Parathyroid adenoma (tissue), 2 donors: ENCODE measurements at regions not wholly inside any gene's neighbourhood (a gene's known extent, or its start where the extent isn't known, plus 50 kb on each side); places are given as distances from the start of the nearest gene placed in this dataset.

Source experiments
- H2AFZ ChIP-seq: fragments of 300-600 bp; sonication (generic); one replicate; pipeline ENCODE4 v1.7.0; 2017; ENCODE audit warnings: antibody characterized with exemption, mild to moderate bottlenecking
- H3K27ac ChIP-seq: fragments of 300-600 bp; sonication (generic); one replicate; pipeline ENCODE4 v1.7.0; 2017
- H3K27me3 ChIP-seq: fragments of 300-600 bp; sonication (generic); one replicate; pipeline ENCODE4 v1.7.0; 2017; ENCODE audit warnings: low read length; ENCODE audit not compliant: control insufficient read depth, insufficient read depth
- H3K36me3 ChIP-seq: fragments of 300-600 bp; sonication (generic); one replicate; pipeline ENCODE4 v1.7.0; 2017; ENCODE audit warnings: low read length; ENCODE audit not compliant: control insufficient read depth, insufficient read depth
- H3K4me1 ChIP-seq: fragments of 300-600 bp; sonication (generic); one replicate; pipeline ENCODE4 v1.7.0; 2017; ENCODE audit warnings: control low read depth
- H3K4me2 ChIP-seq: fragments of 300-600 bp; sonication (generic); one replicate; pipeline ENCODE4 v1.7.0; 2017; ENCODE audit warnings: low read length
- H3K4me3 ChIP-seq: fragments of 300-600 bp; sonication (generic); one replicate; pipeline ENCODE4 v1.7.0; 2017; ENCODE audit warnings: low read depth, low read length
- H3K79me2 ChIP-seq: fragments of 300-600 bp; sonication (generic); one replicate; pipeline ENCODE4 v1.7.0; 2017; ENCODE audit warnings: control low read depth
- H3K9ac ChIP-seq: fragments of 300-600 bp; sonication (generic); one replicate; pipeline ENCODE4 v1.7.0; 2017; ENCODE audit warnings: mild to moderate bottlenecking
- H3K9me3 ChIP-seq: fragments of 300-600 bp; sonication (generic); one replicate; pipeline ENCODE4 v1.7.0; 2017; ENCODE audit warnings: low read length; ENCODE audit not compliant: control insufficient read depth
- TF ChIP-seq, protein P1 (sequence below): fragments of 300-600 bp; sonication (generic); IDR thresholded peaks from one replicate; pipeline ENCODE4 v1.7.0; 2017; ENCODE audit warnings: antibody characterized with exemption, mild to moderate bottlenecking
- donor health status: primary hyperparathyroidism.

DNA sequence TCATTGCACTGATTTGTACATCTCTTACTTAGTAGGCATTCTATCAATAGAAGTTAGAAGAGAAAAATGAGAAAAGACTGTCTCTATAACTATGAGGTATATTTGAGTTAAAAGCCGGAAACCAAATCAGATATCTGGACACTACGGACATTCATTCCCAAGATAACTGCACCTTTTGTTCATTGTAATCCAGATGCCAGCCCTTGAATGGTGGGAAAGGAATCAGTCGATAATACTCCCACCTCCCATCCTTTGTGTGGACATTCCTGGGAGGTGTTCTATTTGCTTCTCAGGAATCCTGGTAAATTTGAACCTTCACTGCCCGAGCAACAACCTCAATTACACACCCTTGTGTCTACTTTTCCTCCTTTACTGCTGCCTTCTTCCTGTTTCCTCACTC lies 225.2 kb downstream of the CHD9NB start:
- H3K4me2 ChIP-seq: no peak overlapping the region
- no peaks in the 10 kb centered on the region for H3K79me2 ChIP-seq
- no peaks in the 10 kb centered on the region for H3K4me1 ChIP-seq
- no peaks in the 10 kb centered on the region for H3K36me3 ChIP-seq
- no peak overlapping the region for H3K9ac ChIP-seq
- no peak overlapping the region for H3K4me3 ChIP-seq
- no peaks in the 10 kb centered on the region for H3K27me3 ChIP-seq
- TF ChIP-seq, protein P1, sequence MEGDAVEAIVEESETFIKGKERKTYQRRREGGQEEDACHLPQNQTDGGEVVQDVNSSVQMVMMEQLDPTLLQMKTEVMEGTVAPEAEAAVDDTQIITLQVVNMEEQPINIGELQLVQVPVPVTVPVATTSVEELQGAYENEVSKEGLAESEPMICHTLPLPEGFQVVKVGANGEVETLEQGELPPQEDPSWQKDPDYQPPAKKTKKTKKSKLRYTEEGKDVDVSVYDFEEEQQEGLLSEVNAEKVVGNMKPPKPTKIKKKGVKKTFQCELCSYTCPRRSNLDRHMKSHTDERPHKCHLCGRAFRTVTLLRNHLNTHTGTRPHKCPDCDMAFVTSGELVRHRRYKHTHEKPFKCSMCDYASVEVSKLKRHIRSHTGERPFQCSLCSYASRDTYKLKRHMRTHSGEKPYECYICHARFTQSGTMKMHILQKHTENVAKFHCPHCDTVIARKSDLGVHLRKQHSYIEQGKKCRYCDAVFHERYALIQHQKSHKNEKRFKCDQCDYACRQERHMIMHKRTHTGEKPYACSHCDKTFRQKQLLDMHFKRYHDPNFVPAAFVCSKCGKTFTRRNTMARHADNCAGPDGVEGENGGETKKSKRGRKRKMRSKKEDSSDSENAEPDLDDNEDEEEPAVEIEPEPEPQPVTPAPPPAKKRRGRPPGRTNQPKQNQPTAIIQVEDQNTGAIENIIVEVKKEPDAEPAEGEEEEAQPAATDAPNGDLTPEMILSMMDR: no peak
- H2AFZ ChIP-seq: no peak overlapping the region
- H3K27ac ChIP-seq: no peak overlapping the region
- H3K9me3 ChIP-seq: no peaks in the 10 kb centered on the region

DNA sequence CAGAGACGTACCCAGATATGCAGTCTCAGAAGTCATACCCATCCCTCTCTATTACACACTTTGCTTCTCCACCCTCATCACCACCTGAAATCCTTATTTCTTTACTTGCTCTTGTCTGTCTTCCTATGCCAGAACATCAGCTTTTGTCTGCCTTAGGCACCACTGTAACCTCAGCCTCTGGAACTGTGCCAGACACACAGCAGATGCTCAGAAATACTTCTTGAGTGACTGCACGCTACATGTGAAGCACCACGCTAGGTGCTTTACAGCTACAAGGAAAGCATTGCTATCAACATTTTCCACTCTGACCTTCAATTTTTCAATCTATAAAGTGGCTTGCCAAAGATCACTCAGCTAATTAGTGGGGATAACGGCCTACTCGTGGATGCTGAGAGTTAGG lies 226.8 kb downstream of the CHD9NB start:
- Histone ChIP-seq H2AFZ (no peak overlapping the region), H3K9ac (no peak overlapping the region), H3K4me3 (no peak overlapping the region), H3K4me2 (no peak overlapping the region), H3K36me3 (no peaks in the 10 kb centered on the region), H3K9me3 (no peaks in the 10 kb centered on the region), H3K27me3 (no peaks in the 10 kb centered on the region), H3K4me1 (no peaks in the 10 kb centered on the region), H3K27ac (no peak overlapping the region), H3K79me2 (no peaks in the 10 kb centered on the region)
- TF ChIP-seq, protein P1: no peak

DNA sequence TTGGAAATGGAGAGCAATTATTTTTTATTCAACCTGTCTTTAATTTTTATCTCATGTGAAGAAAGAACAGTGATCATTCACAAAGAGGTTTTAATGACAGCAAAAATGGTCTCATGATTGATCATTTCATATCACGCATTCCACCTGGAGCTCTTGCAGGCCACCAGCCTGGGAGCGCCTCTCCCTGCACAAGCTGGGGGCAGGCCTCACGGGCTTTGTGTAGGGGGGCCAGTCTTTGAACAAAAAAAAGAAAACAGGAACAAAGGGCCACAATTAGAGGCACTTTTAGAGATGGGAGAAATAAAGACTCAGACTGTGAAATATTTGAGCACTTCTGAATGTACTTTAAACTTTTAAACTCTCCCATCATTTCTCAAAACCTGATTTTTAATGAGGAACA lies 232.9 kb downstream of the CHD9NB start:
- Histone ChIP-seq H2AFZ (no peak overlapping the region), H3K4me2 (no peak overlapping the region), H3K27me3 (no peaks in the 10 kb centered on the region), H3K36me3 (no peaks in the 10 kb centered on the region), H3K4me3 (no peak overlapping the region), H3K27ac (no peak overlapping the region), H3K79me2 (no peaks in the 10 kb centered on the region), H3K9me3 (no peaks in the 10 kb centered on the region), H3K9ac (no peak overlapping the region), H3K4me1 (no peaks in the 10 kb centered on the region)
- TF ChIP-seq, protein P1: no peak

DNA sequence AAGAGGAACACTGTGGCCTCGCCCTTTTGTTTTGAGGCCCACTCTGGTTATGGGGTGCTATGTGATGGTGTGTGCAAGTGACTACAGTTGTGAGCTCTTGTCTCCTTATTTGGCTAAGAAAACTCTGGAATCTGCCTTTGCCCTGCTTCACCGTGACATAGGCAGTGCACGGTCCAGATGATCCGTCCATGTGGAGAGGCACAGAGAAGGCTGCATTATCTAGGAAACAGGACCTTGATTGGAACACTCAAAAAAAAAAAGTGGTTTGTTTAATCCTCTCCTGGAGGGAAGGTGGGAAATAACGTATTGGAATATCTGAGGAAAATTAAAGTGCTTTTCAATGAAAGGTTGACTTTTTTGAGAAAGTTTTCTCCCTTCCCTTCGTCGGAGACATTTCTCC lies 233.3 kb downstream of the CHD9NB start:
- Histone ChIP-seq H3K4me2 (no peak overlapping the region), H3K9me3 (no peaks in the 10 kb centered on the region), H3K9ac (no peak overlapping the region), H3K4me1 (no peaks in the 10 kb centered on the region), H3K27me3 (no peaks in the 10 kb centered on the region), H3K36me3 (no peaks in the 10 kb centered on the region), H3K79me2 (no peaks in the 10 kb centered on the region), H3K4me3 (no peak overlapping the region), H3K27ac (no peak overlapping the region), H2AFZ (no peak overlapping the region)
- TF ChIP-seq, protein P1: no peak

DNA sequence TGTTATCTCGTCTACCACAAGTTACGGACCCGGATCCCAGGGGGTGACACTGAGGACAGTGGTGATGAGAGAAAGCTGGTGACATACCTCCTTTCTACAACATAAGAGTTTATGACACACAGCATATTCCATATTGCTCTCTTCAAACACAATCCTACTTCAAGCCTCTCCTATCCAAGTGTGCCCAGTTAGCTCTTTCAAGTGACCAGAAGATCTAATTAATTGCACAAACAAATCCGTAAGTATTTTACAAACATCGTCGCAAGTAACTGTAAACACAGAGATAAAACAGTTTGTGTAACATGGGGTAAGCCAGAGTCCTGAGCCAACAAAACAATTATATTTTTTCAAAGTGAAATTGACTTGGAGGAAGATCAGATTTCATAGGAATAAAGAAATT lies 235.0 kb downstream of the CHD9NB start:
- H2AFZ ChIP-seq: no peak overlapping the region
- H3K27ac ChIP-seq: no peak overlapping the region
- TF ChIP-seq, protein P1: no peak
- no peak overlapping the region for H3K9ac ChIP-seq
- no peaks in the 10 kb centered on the region for H3K9me3 ChIP-seq
- no peaks in the 10 kb centered on the region for H3K36me3 ChIP-seq
- no peaks in the 10 kb centered on the region for H3K79me2 ChIP-seq
- no peak overlapping the region for H3K4me3 ChIP-seq
- H3K27me3 ChIP-seq: no peaks in the 10 kb centered on the region
- H3K4me2 ChIP-seq: no peak overlapping the region
- H3K4me1 ChIP-seq: no peaks in the 10 kb centered on the region
